AG10803 (cell line): ENCODE measurements at regions not wholly inside any gene's neighbourhood (a gene's known extent, or its start where the extent isn't known, plus 50 kb on each side); places are given as distances from the start of the nearest gene placed in this dataset.

Source experiments
- DNase-seq: peaks from one replicate; pipeline ENCODE4 v3.0.0; 2010; ENCODE audit warnings: low read depth
- H3K4me3 ChIP-seq: 2 replicates; pipeline ENCODE4 v1.5.1; 2011; ENCODE audit warnings: mild to moderate bottlenecking, low read length, control low read depth
- CTCF ChIP-seq: conservative IDR thresholded peaks from 2 replicates; pipeline ENCODE4 v1.5.1; 2011; ENCODE audit warnings: mild to moderate bottlenecking, low read length, control low read depth, inconsistent platforms

- TF ChIP-seq CTCF: no peak
- H3K4me3 ChIP-seq: no peak overlapping the region
- DNase-seq: no peak
Measured at GRCh38 chr4:11050766-11051165, 366.2 kb upstream of the CLNK start.

DNA sequence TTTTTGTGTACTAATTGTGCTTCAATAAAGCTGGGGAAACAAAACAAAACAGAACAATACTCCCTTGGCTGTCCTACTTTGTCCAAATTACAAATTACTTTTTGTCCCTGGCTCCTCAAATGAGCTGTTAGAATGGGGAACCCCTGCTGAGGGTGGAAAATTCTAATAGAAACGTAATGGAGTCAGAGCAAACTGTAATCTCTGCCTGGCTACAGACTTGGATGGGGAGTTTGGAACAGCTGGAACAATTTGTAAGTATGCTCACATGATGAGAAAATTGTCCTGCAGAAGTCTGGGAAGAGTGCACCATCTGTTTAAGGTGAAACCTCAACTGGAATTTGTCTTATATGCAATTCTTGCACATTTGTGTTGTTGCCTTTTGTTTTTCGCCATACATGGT lies 364.4 kb upstream of the CLNK start:
- DNase-seq: no peak
- no peak overlapping the region for H3K4me3 ChIP-seq
- no peak for TF ChIP-seq CTCF

GRCh38 chr4:11042760-11043159 lies 358.2 kb upstream of the CLNK start:
- no peak overlapping the region for H3K4me3 ChIP-seq
- no peak for TF ChIP-seq CTCF
- DNase-seq: no peak

- no peak overlapping the region for H3K4me3 ChIP-seq
- no peak for TF ChIP-seq CTCF
- no peak for DNase-seq
Measured at GRCh38 chr4:11039634-11040131, 355.1 kb upstream of the CLNK start.

GRCh38 chr4:11038926-11039325 lies 354.4 kb upstream of the CLNK start:
- no peak for TF ChIP-seq CTCF
- DNase-seq: no peak
- H3K4me3 ChIP-seq: no peak overlapping the region

GRCh38 chr4:11037637-11038036 lies 353.1 kb upstream of the CLNK start:
- no peak overlapping the region for H3K4me3 ChIP-seq
- no peak for TF ChIP-seq CTCF
- DNase-seq: no peak

DNA sequence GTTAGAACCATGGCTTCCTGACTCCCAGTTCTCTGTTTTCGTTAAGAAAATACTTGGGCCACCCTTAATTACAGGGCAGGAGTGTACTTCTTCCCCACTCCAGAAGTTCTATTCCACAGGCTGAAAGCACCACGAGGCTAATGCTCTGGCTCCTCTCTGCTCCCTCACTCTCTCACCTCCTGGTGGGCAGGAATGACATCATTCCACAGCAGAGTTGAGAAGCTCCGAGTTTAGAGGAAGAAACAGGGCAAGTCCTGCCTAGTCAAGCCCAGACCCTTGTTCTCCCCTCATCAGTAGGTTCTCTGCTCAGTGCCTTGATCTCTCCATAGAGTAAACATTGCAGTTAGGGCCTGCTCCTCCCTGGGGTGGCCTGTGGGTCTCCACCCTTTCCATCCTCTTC lies 343.8 kb upstream of the CLNK start:
- TF ChIP-seq CTCF: no peak
- no peak overlapping the region for H3K4me3 ChIP-seq
- no peak for DNase-seq
